Gastrocnemius medialis (tissue), 4 donors: ENCODE measurements at regions not wholly inside any gene's neighbourhood (a gene's known extent, or its start where the extent isn't known, plus 50 kb on each side); places are given as distances from the start of the nearest gene placed in this dataset.

Source experiments
- ATAC-seq, 2 donors: fragments of 150-250 bp; one replicate each; pipeline ENCODE4 v1.9.1; 2016
- DNase-seq, 2 donors: peaks; one replicate each; pipeline ENCODE4 v3.0.0-alpha.2; 2019
- H3K27ac ChIP-seq, 4 donors: fragments of 200-600 bp; sonication (generic); 1 replicate in 1 of 4; 2 replicates in 3 of 4; pipeline ENCODE4 v1.5.1; 2016 to 2018; ENCODE audit warnings: mild to moderate bottlenecking in 2 of 4, moderate library complexity in 1 of 4
- H3K27me3 ChIP-seq, 3 donors: fragments of 200-600 bp; sonication (generic) in 2 of 3; 1 replicate in 1 of 3; 2 replicates in 2 of 3; pipeline versions ENCODE4 v1.5.1 to v1.6.0; 2016 to 2019; ENCODE audit warnings: mild to moderate bottlenecking in 1 of 3, moderate library complexity in 1 of 3
- H3K36me3 ChIP-seq, 2 donors: fragments of 200-600 bp; sonication (generic) in 1 of 2; one replicate each; pipeline ENCODE4 v1.5.1; 2017 to 2018
- H3K4me1 ChIP-seq, 2 donors: fragments of 200-600 bp; sonication (generic) in 1 of 2; one replicate each; pipeline ENCODE4 v1.5.1; 2016 to 2017; ENCODE audit warnings: mild to moderate bottlenecking in 2 of 2
- H3K4me3 ChIP-seq, 4 donors: fragments of 200-600 bp; sonication (generic) in 3 of 4; 1 replicate in 1 of 4; 2 replicates in 3 of 4; pipeline ENCODE4 v1.5.1; 2016 to 2019; ENCODE audit warnings: mild to moderate bottlenecking in 2 of 4
- H3K9me3 ChIP-seq, 3 donors: fragments of 200-600 bp; sonication (generic) in 2 of 3; 1 replicate in 1 of 3; 2 replicates in 2 of 3; pipeline ENCODE4 v1.5.1; 2016 to 2019
- CTCF ChIP-seq, 5 experiments: fragments of 450-650 bp in 3 of 5; fragments of 200-600 bp in 2 of 5; sonication (generic) in 2 of 5; IDR thresholded peaks in 4 of 5; conservative IDR thresholded peaks in 1 of 5; 1 replicate in 4 of 5; 2 replicates in 1 of 5; pipeline ENCODE4 v1.5.1; 2016 to 2019; ENCODE audit warnings: antibody characterized with exemption in 5 of 5, mild to moderate bottlenecking in 3 of 5, moderate library complexity in 3 of 5
- POLR2A ChIP-seq, 2 donors: fragments of 450-650 bp; IDR thresholded peaks; one replicate each; pipeline ENCODE4 v1.6.1; 2017; ENCODE audit warnings: antibody characterized with exemption in 2 of 2, mild to moderate bottlenecking in 2 of 2, moderate library complexity in 2 of 2
- in situ Hi-C, 4 donors: fragments of 200-750 bp; cut with MboI; loops; one replicate each; pipeline versions ENCODE4 v1.15.0 to v1.8.0; 2017; ENCODE audit warnings: low sequenced_read_pairs in 4 of 4
- intact Hi-C: fragments of 100-400 bp; cut with DNase I; formaldehyde crosslinking; loops from one replicate; pipeline ENCODE4 v1.15.1; 2023; ENCODE audit warnings: low total_unique reads

GRCh38 chr5:119816055-119816454, 186.7 kb downstream of the FAM170A start:
- Histone ChIP-seq H3K27ac (no peak overlapping the region), H3K4me3 (no peak overlapping the region), H3K9me3 (no peaks in the 10 kb centered on the region), H3K36me3 (no peaks in the 10 kb centered on the region), H3K27me3 (no peaks in the 10 kb centered on the region), H3K4me1 (no peaks in the 10 kb centered on the region)
- ATAC-seq (no peak), DNase-seq (no peak)
- no peak for TF ChIP-seq CTCF (IDR thresholded peaks at IDR 0.05 in 4 of 5, conservative IDR thresholded peaks at IDR 0.05 in 1 of 5)
- TF ChIP-seq POLR2A (IDR thresholded peaks at IDR 0.05): no peak
- in situ Hi-C loops: no loop called here
- intact Hi-C loops: no loop called here

GRCh38 chr5:119820016-119820415, 190.7 kb downstream of the FAM170A start:
- no peaks in the 10 kb centered on the region for H3K4me1 ChIP-seq
- no peaks in the 10 kb centered on the region for H3K36me3 ChIP-seq
- no peak overlapping the region for H3K27ac ChIP-seq
- ATAC-seq: no peak
- TF ChIP-seq CTCF (IDR thresholded peaks at IDR 0.05 in 4 of 5, conservative IDR thresholded peaks at IDR 0.05 in 1 of 5) (no peak), POLR2A (IDR thresholded peaks at IDR 0.05) (no peak)
- H3K4me3 ChIP-seq: no peak overlapping the region
- no peak for DNase-seq
- intact Hi-C loops (no loop called here), in situ Hi-C loops (no loop called here)
- no peaks in the 10 kb centered on the region for H3K9me3 ChIP-seq
- no peaks in the 10 kb centered on the region for H3K27me3 ChIP-seq

GRCh38 chr5:119820608-119821007, 191.2 kb downstream of the FAM170A start:
- H3K9me3 ChIP-seq: no peaks in the 10 kb centered on the region
- no peak overlapping the region for H3K4me3 ChIP-seq
- no peaks in the 10 kb centered on the region for H3K36me3 ChIP-seq
- ATAC-seq (no peak), DNase-seq (no peak)
- intact Hi-C loops: no loop called here
- no peak overlapping the region for H3K27ac ChIP-seq
- H3K4me1 ChIP-seq: no peaks in the 10 kb centered on the region
- TF ChIP-seq CTCF (IDR thresholded peaks at IDR 0.05 in 4 of 5, conservative IDR thresholded peaks at IDR 0.05 in 1 of 5) (no peak), POLR2A (IDR thresholded peaks at IDR 0.05) (no peak)
- in situ Hi-C loops: no loop called here
- no peaks in the 10 kb centered on the region for H3K27me3 ChIP-seq

- Histone ChIP-seq H3K4me3 (no peak overlapping the region), H3K4me1 (no peaks in the 10 kb centered on the region), H3K9me3 (no peaks in the 10 kb centered on the region), H3K36me3 (no peaks in the 10 kb centered on the region), H3K27me3 (no peaks in the 10 kb centered on the region), H3K27ac (no peak overlapping the region)
- no peak for DNase-seq
- intact Hi-C loops: no loop called here
- in situ Hi-C loops: no loop called here
- ATAC-seq: no peak
- no peak for TF ChIP-seq POLR2A (IDR thresholded peaks at IDR 0.05)
- no peak for TF ChIP-seq CTCF (IDR thresholded peaks at IDR 0.05 in 4 of 5, conservative IDR thresholded peaks at IDR 0.05 in 1 of 5)
Observed at GRCh38 chr5:119828541-119828940, 199.2 kb downstream of the FAM170A start.

GRCh38 chr5:119829341-119829740, 200.0 kb downstream of the FAM170A start:
- DNase-seq (no peak), ATAC-seq (no peak)
- no peak overlapping the region for H3K27ac ChIP-seq
- TF ChIP-seq CTCF (IDR thresholded peaks at IDR 0.05 in 4 of 5, conservative IDR thresholded peaks at IDR 0.05 in 1 of 5) (no peak), POLR2A (IDR thresholded peaks at IDR 0.05) (no peak)
- H3K9me3 ChIP-seq: no peaks in the 10 kb centered on the region
- no peaks in the 10 kb centered on the region for H3K4me1 ChIP-seq
- intact Hi-C loops: no loop called here
- no peaks in the 10 kb centered on the region for H3K36me3 ChIP-seq
- H3K27me3 ChIP-seq: no peaks in the 10 kb centered on the region
- no peak overlapping the region for H3K4me3 ChIP-seq
- in situ Hi-C loops: no loop called here
